Natural killer cell (primary cell): ENCODE measurements at regions not wholly inside any gene's neighbourhood (a gene's known extent, or its start where the extent isn't known, plus 50 kb on each side); places are given as distances from the start of the nearest gene placed in this dataset.

ENCODE experiments used
- ATAC-seq, 3 donors: fragments of 150-1000 bp in 2 of 3; fragments of 200-7000 bp in 1 of 3; cut with Tn5 transposase; 1 replicate in 1 of 3; 2 replicates in 2 of 3; pipeline ENCODE4 v1.10.0; 2021; ENCODE audit warnings: mild to moderate bottlenecking in 2 of 3, moderate library complexity in 2 of 3
- DNase-seq, 2 donors: peaks; one replicate each; pipeline versions ENCODE4 v3.0.0 to v3.0.0-alpha.2; 2013 to 2021; ENCODE audit warnings: mixed read lengths in 1 of 2
- H3K27ac ChIP-seq: one replicate; pipeline ENCODE4 v1.5.1; 2013; ENCODE audit warnings: mild to moderate bottlenecking, low read length
- H3K27me3 ChIP-seq: one replicate; pipeline ENCODE4 v1.6.1; 2013; ENCODE audit warnings: low read length; ENCODE audit not compliant: control insufficient read depth, insufficient read depth
- H3K36me3 ChIP-seq: one replicate; pipeline ENCODE4 v1.6.1; 2013; ENCODE audit warnings: low read length; ENCODE audit not compliant: control insufficient read depth, insufficient read depth
- H3K4me1 ChIP-seq: one replicate; pipeline ENCODE4 v1.6.1; 2013; ENCODE audit warnings: low read length; ENCODE audit not compliant: control insufficient read depth, insufficient read depth
- H3K4me3 ChIP-seq: one replicate; pipeline ENCODE4 v1.5.1; 2013; ENCODE audit warnings: low read length
- H3K9me3 ChIP-seq: one replicate; pipeline ENCODE4 v1.6.1; 2013; ENCODE audit warnings: low read length; ENCODE audit not compliant: control insufficient read depth, insufficient read depth
- H3K27ac Mint-ChIP-seq, 2 donors: one replicate each; pipeline ENCODE4 v1.8.0; 2022; ENCODE audit warnings: mild to moderate bottlenecking in 2 of 2, mixed read lengths in 2 of 2, moderate library complexity in 1 of 2
- H3K27me3 Mint-ChIP-seq, 2 donors: one replicate each; pipeline ENCODE4 v1.8.0; 2022; ENCODE audit warnings: low read depth in 2 of 2, mixed read lengths in 2 of 2
- H3K36me3 Mint-ChIP-seq: one replicate; pipeline ENCODE4 v1.8.0; 2022; ENCODE audit warnings: mixed read lengths
- H3K4me1 Mint-ChIP-seq, 2 donors: one replicate each; pipeline ENCODE4 v1.8.0; 2022; ENCODE audit warnings: mixed read lengths in 2 of 2
- H3K4me3 Mint-ChIP-seq: one replicate; pipeline ENCODE4 v1.8.0; 2022; ENCODE audit warnings: mild to moderate bottlenecking, moderate library complexity, mixed read lengths
- H3K9me3 Mint-ChIP-seq, 2 donors: one replicate each; pipeline ENCODE4 v1.8.0; 2022; ENCODE audit warnings: mixed read lengths in 2 of 2
- WGBS: methylation state at CpG from one replicate; pipeline ENCODE4 v1.1.7; 2013; ENCODE audit warnings: missing lambda C conversion rate; ENCODE audit not compliant: insufficient coverage; 5-methylcytosine and 5-hydroxymethylcytosine counted together
- intact Hi-C: fragments of 100-400 bp; cut with micrococcal nuclease; formaldehyde crosslinking; loops from one replicate; pipeline ENCODE4 v1.14.2; 2022
- TF ChIP-seq, protein P1 (sequence below): fragments of 200-600 bp; IDR thresholded peaks from one replicate; pipeline ENCODE4 v1.8.0; 2022; ENCODE audit warnings: antibody characterized with exemption

DNA sequence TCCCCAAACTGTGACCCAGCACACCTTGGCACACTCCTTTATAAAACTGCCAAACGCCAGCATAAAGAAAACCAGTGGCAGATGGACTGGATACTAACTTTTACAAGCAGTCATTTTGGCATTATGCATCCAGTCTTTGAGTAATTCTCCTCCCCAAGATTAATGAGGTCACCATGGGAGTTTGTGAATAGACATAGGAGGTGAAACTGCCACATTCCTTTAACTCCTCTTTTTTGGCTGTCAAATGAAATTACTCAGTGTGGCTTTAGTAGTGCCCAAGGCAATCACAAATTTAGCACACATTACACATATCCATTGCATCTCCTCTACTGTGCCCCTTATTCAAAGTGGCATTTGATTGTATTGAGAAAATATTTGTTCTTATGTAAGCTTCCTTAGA lies 315.3 kb upstream of the FGF13 start:
- Histone ChIP-seq H3K9me3 (no peaks in the 10 kb centered on the region), H3K4me3 (no peak overlapping the region), H3K27ac (no peak overlapping the region), H3K36me3 (no peaks in the 10 kb centered on the region), H3K27me3 (no peaks in the 10 kb centered on the region), H3K4me1 (no peaks in the 10 kb centered on the region)
- WGBS = 60% methylated on average over 1 of the region's 1 CpG
- H3K9me3 Mint-ChIP-seq = peaks cover 2 to 4% of the 10 kb centered on the region in 2 donors
- no peak overlapping the region for H3K4me3 Mint-ChIP-seq
- DNase-seq (no peak), ATAC-seq (no peak)
- no peaks in the 10 kb centered on the region for H3K4me1 Mint-ChIP-seq
- intact Hi-C loops = no loop called here
- TF ChIP-seq, protein P1, sequence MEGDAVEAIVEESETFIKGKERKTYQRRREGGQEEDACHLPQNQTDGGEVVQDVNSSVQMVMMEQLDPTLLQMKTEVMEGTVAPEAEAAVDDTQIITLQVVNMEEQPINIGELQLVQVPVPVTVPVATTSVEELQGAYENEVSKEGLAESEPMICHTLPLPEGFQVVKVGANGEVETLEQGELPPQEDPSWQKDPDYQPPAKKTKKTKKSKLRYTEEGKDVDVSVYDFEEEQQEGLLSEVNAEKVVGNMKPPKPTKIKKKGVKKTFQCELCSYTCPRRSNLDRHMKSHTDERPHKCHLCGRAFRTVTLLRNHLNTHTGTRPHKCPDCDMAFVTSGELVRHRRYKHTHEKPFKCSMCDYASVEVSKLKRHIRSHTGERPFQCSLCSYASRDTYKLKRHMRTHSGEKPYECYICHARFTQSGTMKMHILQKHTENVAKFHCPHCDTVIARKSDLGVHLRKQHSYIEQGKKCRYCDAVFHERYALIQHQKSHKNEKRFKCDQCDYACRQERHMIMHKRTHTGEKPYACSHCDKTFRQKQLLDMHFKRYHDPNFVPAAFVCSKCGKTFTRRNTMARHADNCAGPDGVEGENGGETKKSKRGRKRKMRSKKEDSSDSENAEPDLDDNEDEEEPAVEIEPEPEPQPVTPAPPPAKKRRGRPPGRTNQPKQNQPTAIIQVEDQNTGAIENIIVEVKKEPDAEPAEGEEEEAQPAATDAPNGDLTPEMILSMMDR = no peak
- no peaks in the 10 kb centered on the region for H3K27me3 Mint-ChIP-seq
- no peak overlapping the region for H3K27ac Mint-ChIP-seq
- H3K36me3 Mint-ChIP-seq = no peaks in the 10 kb centered on the region

DNA sequence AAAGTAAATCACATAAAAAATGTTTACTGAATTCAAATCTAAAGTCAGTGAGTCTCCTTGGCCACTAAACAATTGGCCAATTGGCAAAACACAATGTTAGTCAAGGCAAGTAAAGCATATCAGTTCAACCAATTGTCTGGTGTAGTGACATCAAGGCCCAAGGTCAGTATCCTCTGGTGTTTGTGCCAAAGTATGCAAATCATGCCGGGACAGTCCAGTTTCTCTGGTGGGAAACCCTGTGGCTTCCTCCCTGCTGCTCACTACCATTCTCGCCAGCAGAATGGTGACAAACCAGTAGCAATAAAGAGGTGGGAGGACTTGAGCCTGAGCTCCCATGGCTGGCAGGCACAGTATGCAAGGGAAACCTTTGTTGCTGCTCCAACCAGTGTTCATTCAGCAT lies 314.9 kb upstream of the FGF13 start:
- no peaks in the 10 kb centered on the region for H3K27me3 Mint-ChIP-seq
- no peaks in the 10 kb centered on the region for H3K36me3 Mint-ChIP-seq
- no peaks in the 10 kb centered on the region for H3K9me3 ChIP-seq
- TF ChIP-seq, protein P1 = no peak
- no peak overlapping the region for H3K27ac Mint-ChIP-seq
- no peak overlapping the region for H3K4me3 ChIP-seq
- H3K4me3 Mint-ChIP-seq = no peak overlapping the region
- H3K36me3 ChIP-seq = no peaks in the 10 kb centered on the region
- intact Hi-C loops = no loop called here
- no peak overlapping the region for H3K27ac ChIP-seq
- H3K9me3 Mint-ChIP-seq = peaks cover 2 to 4% of the 10 kb centered on the region in 2 donors
- DNase-seq (no peak), ATAC-seq (no peak)
- H3K4me1 Mint-ChIP-seq = no peaks in the 10 kb centered on the region
- H3K4me1 ChIP-seq = no peaks in the 10 kb centered on the region
- WGBS = 90% methylated on average over 2 of the region's 2 CpGs
- H3K27me3 ChIP-seq = no peaks in the 10 kb centered on the region

DNA sequence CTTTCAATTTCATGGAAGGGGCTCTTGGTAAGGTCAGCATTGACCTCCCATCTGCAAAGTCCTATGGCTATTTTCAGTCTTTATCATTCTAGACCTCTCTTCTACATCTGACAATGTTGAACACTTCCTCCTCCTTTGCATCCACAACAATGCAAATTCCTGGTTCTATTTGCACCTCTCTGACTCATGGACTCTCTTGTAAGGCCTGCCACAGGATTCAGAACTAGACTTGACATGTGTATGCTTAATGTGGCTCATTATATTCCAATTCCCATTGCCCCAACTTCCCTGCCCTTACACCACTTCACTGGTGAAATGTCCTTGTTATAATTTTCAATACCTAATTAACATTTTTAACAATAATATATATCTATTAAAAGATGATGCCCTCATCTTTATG lies 314.3 kb upstream of the FGF13 start:
- no peaks in the 10 kb centered on the region for H3K27me3 Mint-ChIP-seq
- intact Hi-C loops = no loop called here

DNA sequence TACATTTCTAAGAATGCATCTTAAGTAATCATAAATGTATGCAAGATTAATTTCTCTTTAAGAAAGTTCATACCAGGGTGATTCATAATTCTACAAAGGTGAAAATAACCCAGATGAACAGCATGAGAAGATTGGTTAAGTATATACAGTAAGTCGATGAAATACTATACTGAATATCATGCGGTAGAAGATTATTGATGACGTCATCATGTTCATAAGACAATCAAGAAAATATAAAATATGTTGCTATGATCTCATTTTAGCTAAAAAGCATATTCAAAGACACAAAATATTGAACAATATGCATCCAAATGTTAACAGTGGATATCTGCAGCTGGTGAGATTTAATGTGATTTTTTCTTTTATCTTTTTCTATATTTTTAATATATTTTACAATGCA lies 312.0 kb upstream of the FGF13 start:
- Mint-ChIP-seq H3K4me3 (no peak overlapping the region), H3K4me1 (no peaks in the 10 kb centered on the region), H3K36me3 (no peaks in the 10 kb centered on the region), H3K27me3 (peaks cover 0 to 6% of the 10 kb centered on the region in 2 donors), H3K9me3 (peaks cover 2 to 4% of the 10 kb centered on the region in 2 donors), H3K27ac (no peak overlapping the region)
- H3K27me3 ChIP-seq = no peaks in the 10 kb centered on the region
- H3K4me1 ChIP-seq = no peaks in the 10 kb centered on the region
- H3K4me3 ChIP-seq = no peak overlapping the region
- TF ChIP-seq, protein P1 = no peak
- WGBS = no CpG with 5 or more reads among the region's 3 CpGs
- no peaks in the 10 kb centered on the region for H3K9me3 ChIP-seq
- ATAC-seq (no peak), DNase-seq (no peak)
- no peaks in the 10 kb centered on the region for H3K36me3 ChIP-seq
- no peak overlapping the region for H3K27ac ChIP-seq
- intact Hi-C loops = no loop called here

More for the DNA sequence above, 314.3 kb upstream of the FGF13 start:
- Histone ChIP-seq H3K36me3 (no peaks in the 10 kb centered on the region), H3K4me1 (no peaks in the 10 kb centered on the region), H3K4me3 (no peak overlapping the region), H3K9me3 (no peaks in the 10 kb centered on the region), H3K27ac (no peak overlapping the region), H3K27me3 (no peaks in the 10 kb centered on the region)
- DNase-seq (no peak), ATAC-seq (no peak)
- Mint-ChIP-seq H3K4me1 (no peaks in the 10 kb centered on the region), H3K9me3 (peaks cover 2 to 4% of the 10 kb centered on the region in 2 donors), H3K4me3 (no peak overlapping the region), H3K36me3 (no peaks in the 10 kb centered on the region), H3K27ac (no peak overlapping the region)
- TF ChIP-seq, protein P1 = no peak
